NCI-H446 treated with DMSO at 0.1 percent for 48 hours (cell line): ENCODE measurements at regions not wholly inside any gene's neighbourhood (a gene's known extent, or its start where the extent isn't known, plus 50 kb on each side); places are given as distances from the start of the nearest gene placed in this dataset.

ENCODE experiments used
- DNase-seq: peaks from one replicate; lab custom pipeline; 2025; lab: John Stamatoyannopoulos, UW

- no peak for DNase-seq
These were observed 97.1 kb downstream of the LIPG start for GRCh38 chr18:49658823-49659404.

- no peak for DNase-seq
These were observed 94.3 kb downstream of the LIPG start for GRCh38 chr18:49656073-49656692.

- no peak for DNase-seq
These were observed 93.6 kb downstream of the LIPG start for GRCh38 chr18:49655266-49656072.

- no peak for DNase-seq
These were observed 92.5 kb downstream of the LIPG start for GRCh38 chr18:49654347-49654746.

- DNase-seq = no peak
These were observed 91.2 kb downstream of the LIPG start for GRCh38 chr18:49652881-49653724.

- DNase-seq = no peak
These were observed 89.2 kb downstream of the LIPG start for GRCh38 chr18:49651033-49651432.

- no peak for DNase-seq
These were observed 88.6 kb downstream of the LIPG start for GRCh38 chr18:49650426-49650891.

GRCh38 chr18:49648811-49649210, 87.0 kb downstream of the LIPG start:
- no peak for DNase-seq
